ENCODE measurements at regions not wholly inside any gene's neighbourhood (a gene's known extent, or its start where the extent isn't known, plus 50 kb on each side); places are given as distances from the start of the nearest gene placed in this dataset.

- TF ChIP-seq NRF1 (IDR thresholded peaks at IDR 0.05; ENCODE audit: low read depth, low read length) (no peak), CTCF (IDR thresholded peaks at IDR 0.05) (no peak), TAF1 (IDR thresholded peaks at IDR 0.05; ENCODE audit: borderline replicate concordance, low read depth, low read length) (no peak), RAD21 (IDR thresholded peaks at IDR 0.05; ENCODE audit: low read length) (no peak)
Observed at GRCh38 chr6:142666599-142667185, 278.3 kb downstream of the HIVEP2 start.

Data from SK-N-SH (cell line).